Hepatocyte (in vitro differentiated cells): ENCODE measurements at regions not wholly inside any gene's neighbourhood (a gene's known extent, or its start where the extent isn't known, plus 50 kb on each side); places are given as distances from the start of the nearest gene placed in this dataset.
"Not testable (repeated sequence)": the region's sequence is repeated elsewhere in the genome, so short reads cannot be mapped to it uniquely, and the experiment has no call there.

Experiments used
- DNase-seq: peaks from one replicate; pipeline ENCODE4 v3.0.0-alpha.2; 2016; ENCODE audit warnings: low spot score
- H2AFZ ChIP-seq: fragments of 200-600 bp; sonication (generic); 2 replicates; pipeline ENCODE4 v1.6.0; 2016; ENCODE audit warnings: antibody characterized with exemption, mild to moderate bottlenecking
- H3K27ac ChIP-seq: fragments of 200-600 bp; sonication (generic); 2 replicates; pipeline ENCODE4 v1.5.1; 2016; ENCODE audit warnings: mild to moderate bottlenecking
- H3K27me3 ChIP-seq: fragments of 200-600 bp; sonication (generic); 2 replicates; pipeline ENCODE4 v1.6.1; 2016
- H3K36me3 ChIP-seq: fragments of 200-600 bp; sonication (generic); replicated peaks from 2 replicates; pipeline ENCODE4 v1.5.1; 2016; ENCODE audit warnings: low read depth; ENCODE audit not compliant: insufficient read depth
- H3K4me1 ChIP-seq: fragments of 200-600 bp; sonication (generic); 2 replicates; pipeline ENCODE4 v1.5.1; 2016; ENCODE audit warnings: mild to moderate bottlenecking, moderate library complexity; ENCODE audit not compliant: insufficient read depth
- H3K4me2 ChIP-seq: fragments of 200-600 bp; sonication (generic); 2 replicates; pipeline ENCODE4 v1.6.0; 2016
- H3K4me3 ChIP-seq: fragments of 200-600 bp; sonication (generic); 2 replicates; pipeline ENCODE4 v1.5.1; 2016; ENCODE audit warnings: mild to moderate bottlenecking
- H3K79me2 ChIP-seq: fragments of 200-600 bp; sonication (generic); 2 replicates; pipeline ENCODE4 v1.6.0; 2017; ENCODE audit warnings: mild to moderate bottlenecking
- H3K9me2 ChIP-seq: fragments of 200-600 bp; sonication (generic); replicated peaks from 2 replicates; pipeline ENCODE4 v1.6.0; 2017; ENCODE audit warnings: mild to moderate bottlenecking; ENCODE audit not compliant: insufficient read depth
- H3K9me3 ChIP-seq: fragments of 200-600 bp; sonication (generic); 2 replicates; pipeline ENCODE4 v1.5.1; 2016; ENCODE audit warnings: low read depth, mild to moderate bottlenecking
- H4K20me1 ChIP-seq: fragments of 200-600 bp; sonication (generic); 2 replicates; pipeline ENCODE4 v1.6.0; 2016; ENCODE audit warnings: mild to moderate bottlenecking; ENCODE audit not compliant: insufficient read depth, poor library complexity, severe bottlenecking
- CTCF ChIP-seq: fragments of 200-600 bp; sonication (generic); IDR thresholded peaks from 2 replicates; pipeline ENCODE4 v1.5.1; 2016; ENCODE audit warnings: antibody characterized with exemption, mild to moderate bottlenecking; ENCODE audit not compliant: poor library complexity
- EZH2 ChIP-seq: fragments of 200-600 bp; sonication (generic); IDR thresholded peaks from 2 replicates; pipeline ENCODE4 v1.6.1; 2016; ENCODE audit warnings: antibody characterized with exemption, mild to moderate bottlenecking, borderline replicate concordance
- EZH2phosphoT487 ChIP-seq: fragments of 200-600 bp; sonication (generic); IDR thresholded peaks from one replicate; pipeline ENCODE4 v1.6.1; 2018; ENCODE audit warnings: antibody characterized with exemption, mild to moderate bottlenecking, low read depth, moderate library complexity; ENCODE audit not compliant: unreplicated experiment, severe bottlenecking
- WGBS: methylation state at CpG from one replicate; pipeline ENCODE4 v1.1.6; 2016; ENCODE audit warnings: low lambda C conversion rate; ENCODE audit errors: missing lambda C conversion rate; 5-methylcytosine and 5-hydroxymethylcytosine counted together

- no peak overlapping the region for H3K4me3 ChIP-seq
- H3K4me2 ChIP-seq: no peak overlapping the region
- H3K79me2 ChIP-seq: no peaks in the 10 kb centered on the region
- TF ChIP-seq EZH2 (no peak), CTCF (no peak), EZH2phosphoT487 (no peak)
- no peaks in the 10 kb centered on the region for H3K4me1 ChIP-seq
- H3K27me3 ChIP-seq: no peaks in the 10 kb centered on the region
- no peak overlapping the region for H3K27ac ChIP-seq
- no peak overlapping the region for H2AFZ ChIP-seq
- H3K9me3 ChIP-seq: no peaks in the 10 kb centered on the region
- DNase-seq: no peak
- no peaks in the 10 kb centered on the region for H4K20me1 ChIP-seq
- H3K9me2 ChIP-seq: no peaks in the 10 kb centered on the region
- no peaks in the 10 kb centered on the region for H3K36me3 ChIP-seq
- WGBS: 85% methylated on average over 3 of the region's 3 CpGs
These were observed 274.1 kb upstream of the PCDH18 start for GRCh38 chr4:137806420-137806819.

GRCh38 chr4:137804906-137805495 lies 272.7 kb upstream of the PCDH18 start:
- Histone ChIP-seq H3K27ac (no peak overlapping the region), H4K20me1 (no peaks in the 10 kb centered on the region), H2AFZ (no peak overlapping the region), H3K4me2 (no peak overlapping the region), H3K27me3 (no peaks in the 10 kb centered on the region), H3K79me2 (no peaks in the 10 kb centered on the region), H3K9me3 (no peaks in the 10 kb centered on the region), H3K9me2 (no peaks in the 10 kb centered on the region), H3K36me3 (no peaks in the 10 kb centered on the region), H3K4me3 (no peak overlapping the region), H3K4me1 (no peaks in the 10 kb centered on the region)
- no peak for TF ChIP-seq CTCF
- no peak for TF ChIP-seq EZH2
- TF ChIP-seq EZH2phosphoT487: no peak
- 71% methylated on average over 10 of the region's 10 CpGs for WGBS
- no peak for DNase-seq

GRCh38 chr4:137800861-137801260 lies 268.6 kb upstream of the PCDH18 start:
- no peaks in the 10 kb centered on the region for H3K36me3 ChIP-seq
- H3K27ac ChIP-seq: no peak overlapping the region
- WGBS: 35% methylated on average over 1 of the region's 1 CpG
- no peaks in the 10 kb centered on the region for H3K27me3 ChIP-seq
- TF ChIP-seq EZH2: no peak
- no peak for TF ChIP-seq EZH2phosphoT487
- no peak for TF ChIP-seq CTCF
- H4K20me1 ChIP-seq: no peaks in the 10 kb centered on the region
- no peaks in the 10 kb centered on the region for H3K9me2 ChIP-seq
- H3K9me3 ChIP-seq: no peaks in the 10 kb centered on the region
- H3K4me3 ChIP-seq: no peak overlapping the region
- H3K4me1 ChIP-seq: no peaks in the 10 kb centered on the region
- H2AFZ ChIP-seq: no peak overlapping the region
- H3K79me2 ChIP-seq: no peaks in the 10 kb centered on the region
- H3K4me2 ChIP-seq: no peak overlapping the region
- no peak for DNase-seq

GRCh38 chr4:137794764-137795254 lies 262.5 kb upstream of the PCDH18 start:
- no peaks in the 10 kb centered on the region for H3K9me2 ChIP-seq
- H3K4me3 ChIP-seq: no peak overlapping the region
- H3K4me2 ChIP-seq: no peak overlapping the region
- TF ChIP-seq EZH2phosphoT487: no peak
- no peak for TF ChIP-seq CTCF
- TF ChIP-seq EZH2: no peak
- H3K4me1 ChIP-seq: no peaks in the 10 kb centered on the region
- no peaks in the 10 kb centered on the region for H3K27me3 ChIP-seq
- H3K27ac ChIP-seq: no peak overlapping the region
- no peaks in the 10 kb centered on the region for H3K79me2 ChIP-seq
- H3K36me3 ChIP-seq: no peaks in the 10 kb centered on the region
- no peak overlapping the region for H2AFZ ChIP-seq
- no peaks in the 10 kb centered on the region for H3K9me3 ChIP-seq
- DNase-seq: no peak
- WGBS: 77% methylated on average over 6 of the region's 6 CpGs
- no peaks in the 10 kb centered on the region for H4K20me1 ChIP-seq

GRCh38 chr4:137789263-137789662 lies 257.0 kb upstream of the PCDH18 start:
- H2AFZ ChIP-seq, H3K27me3 ChIP-seq, H4K20me1 ChIP-seq, H3K4me1 ChIP-seq, H3K9me3 ChIP-seq, H3K4me3 ChIP-seq, H3K36me3 ChIP-seq, H3K79me2 ChIP-seq, H3K9me2 ChIP-seq, H3K27ac ChIP-seq, H3K4me2 ChIP-seq, DNase-seq: not testable (repeated sequence)
- WGBS: 95% methylated on average over 3 of the region's 3 CpGs
